ENCODE measurements at regions not wholly inside any gene's neighbourhood (a gene's known extent, or its start where the extent isn't known, plus 50 kb on each side); places are given as distances from the start of the nearest gene placed in this dataset.

DNA sequence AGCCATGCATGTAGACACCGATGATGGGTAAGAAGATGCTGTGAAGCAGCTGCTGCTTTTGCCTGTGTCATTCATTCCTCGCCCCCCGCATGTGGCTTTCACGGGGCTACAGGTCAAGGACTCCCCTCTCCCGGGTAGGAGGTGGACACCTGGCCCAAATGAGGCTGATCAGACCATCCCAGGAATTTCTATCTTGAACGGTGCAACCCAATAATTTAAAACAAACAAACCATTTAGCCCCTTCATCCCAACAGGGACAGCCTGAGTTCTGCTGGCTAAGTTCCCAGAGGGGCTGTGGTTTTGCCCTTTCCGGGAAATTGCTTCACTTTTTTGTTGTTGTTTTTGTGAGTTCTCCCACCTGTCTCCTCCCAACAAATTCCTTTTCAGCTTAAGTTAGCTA is 137.7 kb upstream of the CDH5 start:
- H2AFZ ChIP-seq (ENCODE audit: low read depth) = no peak overlapping the region
- H4K20me1 ChIP-seq (ENCODE audit: insufficient read depth) = no peaks in the 10 kb centered on the region
- H3K36me3 ChIP-seq (ENCODE audit: insufficient read depth) = no peaks in the 10 kb centered on the region
- no peak overlapping the region for H3K9ac ChIP-seq
- H3K4me3 ChIP-seq (IDR thresholded peaks at IDR 0.05; ENCODE audit: insufficient read depth, low read depth, low read length) = no peak overlapping the region
- no peak overlapping the region for H3K4me2 ChIP-seq
- H3K27ac ChIP-seq = no peak overlapping the region
- no peaks in the 10 kb centered on the region for H3K4me1 ChIP-seq (ENCODE audit: low read depth, poor library complexity, severe bottlenecking)
- no peaks in the 10 kb centered on the region for H3K79me2 ChIP-seq (ENCODE audit: insufficient read depth, low read depth)
- H3K27me3 ChIP-seq (ENCODE audit: insufficient read depth, low read depth) = no peaks in the 10 kb centered on the region
- TF ChIP-seq, protein P1, sequence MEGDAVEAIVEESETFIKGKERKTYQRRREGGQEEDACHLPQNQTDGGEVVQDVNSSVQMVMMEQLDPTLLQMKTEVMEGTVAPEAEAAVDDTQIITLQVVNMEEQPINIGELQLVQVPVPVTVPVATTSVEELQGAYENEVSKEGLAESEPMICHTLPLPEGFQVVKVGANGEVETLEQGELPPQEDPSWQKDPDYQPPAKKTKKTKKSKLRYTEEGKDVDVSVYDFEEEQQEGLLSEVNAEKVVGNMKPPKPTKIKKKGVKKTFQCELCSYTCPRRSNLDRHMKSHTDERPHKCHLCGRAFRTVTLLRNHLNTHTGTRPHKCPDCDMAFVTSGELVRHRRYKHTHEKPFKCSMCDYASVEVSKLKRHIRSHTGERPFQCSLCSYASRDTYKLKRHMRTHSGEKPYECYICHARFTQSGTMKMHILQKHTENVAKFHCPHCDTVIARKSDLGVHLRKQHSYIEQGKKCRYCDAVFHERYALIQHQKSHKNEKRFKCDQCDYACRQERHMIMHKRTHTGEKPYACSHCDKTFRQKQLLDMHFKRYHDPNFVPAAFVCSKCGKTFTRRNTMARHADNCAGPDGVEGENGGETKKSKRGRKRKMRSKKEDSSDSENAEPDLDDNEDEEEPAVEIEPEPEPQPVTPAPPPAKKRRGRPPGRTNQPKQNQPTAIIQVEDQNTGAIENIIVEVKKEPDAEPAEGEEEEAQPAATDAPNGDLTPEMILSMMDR (conservative IDR thresholded peaks at IDR 0.05; ENCODE audit: low read depth, low read length) = no peak

DNA sequence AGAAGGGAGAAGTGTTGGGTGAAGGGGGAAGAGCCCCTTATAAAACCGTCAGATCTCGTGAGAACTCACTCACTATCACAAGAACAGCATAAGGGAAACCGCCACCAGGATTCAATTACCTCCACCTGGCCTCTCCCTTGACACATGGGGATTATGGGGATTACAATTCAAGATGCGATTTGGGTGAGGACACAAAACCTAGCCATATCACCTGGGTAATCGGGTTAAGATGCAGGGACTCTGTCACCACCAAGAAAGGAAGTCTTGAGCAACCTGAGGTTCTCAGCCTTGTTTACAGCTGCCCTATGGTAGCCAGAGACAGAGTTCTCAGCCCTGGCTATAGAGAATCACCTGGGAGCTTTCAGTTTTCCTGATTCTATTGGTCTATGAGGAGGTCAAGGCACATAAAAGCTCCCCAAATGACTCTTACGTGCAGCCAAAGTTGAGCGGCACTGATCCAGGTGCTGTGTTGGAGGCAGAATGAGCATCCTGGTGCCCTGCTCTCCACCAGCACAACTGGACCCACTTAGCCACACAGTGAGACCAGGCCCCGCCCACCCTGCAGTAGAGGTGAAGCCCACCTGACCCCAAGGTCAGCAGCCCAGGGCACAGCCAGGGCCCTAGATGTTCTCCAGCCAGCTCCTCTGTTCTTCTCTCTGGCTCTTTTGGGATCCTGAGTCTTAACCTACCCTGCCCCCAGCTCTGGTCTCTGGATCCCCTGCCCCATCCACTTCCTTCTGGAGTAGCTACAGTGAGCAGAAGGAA is 138.5 kb upstream of the CDH5 start:
- Histone ChIP-seq H3K4me1 (ENCODE audit: low read depth, poor library complexity, severe bottlenecking) (no peaks in the 10 kb centered on the region), H3K79me2 (ENCODE audit: insufficient read depth, low read depth) (no peaks in the 10 kb centered on the region), H3K27ac (no peak overlapping the region), H3K27me3 (ENCODE audit: insufficient read depth, low read depth) (no peaks in the 10 kb centered on the region), H3K9ac (no peak overlapping the region), H3K36me3 (ENCODE audit: insufficient read depth) (no peaks in the 10 kb centered on the region), H4K20me1 (ENCODE audit: insufficient read depth) (no peaks in the 10 kb centered on the region), H3K4me3 (IDR thresholded peaks at IDR 0.05; ENCODE audit: insufficient read depth, low read depth, low read length) (no peak overlapping the region), H3K4me2 (no peak overlapping the region), H2AFZ (ENCODE audit: low read depth) (no peak overlapping the region)
- TF ChIP-seq, protein P1 (conservative IDR thresholded peaks at IDR 0.05; ENCODE audit: low read depth, low read length) = no peak

DNA sequence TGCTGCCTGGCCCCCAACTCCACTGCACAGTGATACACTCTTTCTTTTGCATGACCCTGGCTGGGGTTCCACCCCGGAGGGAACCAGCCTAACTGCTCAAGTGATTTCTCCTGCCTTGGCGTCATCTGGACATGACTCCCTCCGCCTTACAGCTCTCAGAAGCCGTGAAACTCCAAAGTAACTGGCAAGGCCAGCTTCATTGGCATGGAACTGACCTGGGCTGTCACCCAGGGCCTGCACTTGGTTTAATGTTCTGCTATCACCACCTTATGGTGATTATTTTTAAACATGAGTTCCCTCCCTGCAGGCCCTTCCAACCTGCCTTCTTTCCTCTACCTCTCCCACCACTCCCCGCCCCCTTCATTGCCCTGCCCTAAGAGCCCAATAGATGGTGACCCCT is 139.7 kb upstream of the CDH5 start:
- H3K4me2 ChIP-seq = no peak overlapping the region
- H3K36me3 ChIP-seq (ENCODE audit: insufficient read depth) = no peaks in the 10 kb centered on the region
- no peak overlapping the region for H3K27ac ChIP-seq
- H3K4me3 ChIP-seq (IDR thresholded peaks at IDR 0.05; ENCODE audit: insufficient read depth, low read depth, low read length) = no peak overlapping the region
- H3K27me3 ChIP-seq (ENCODE audit: insufficient read depth, low read depth) = no peaks in the 10 kb centered on the region
- no peaks in the 10 kb centered on the region for H3K4me1 ChIP-seq (ENCODE audit: low read depth, poor library complexity, severe bottlenecking)
- no peaks in the 10 kb centered on the region for H3K79me2 ChIP-seq (ENCODE audit: insufficient read depth, low read depth)
- H2AFZ ChIP-seq (ENCODE audit: low read depth) = no peak overlapping the region
- no peak overlapping the region for H3K9ac ChIP-seq
- TF ChIP-seq, protein P1 (conservative IDR thresholded peaks at IDR 0.05; ENCODE audit: low read depth, low read length) = no peak
- H4K20me1 ChIP-seq (ENCODE audit: insufficient read depth) = no peaks in the 10 kb centered on the region

DNA sequence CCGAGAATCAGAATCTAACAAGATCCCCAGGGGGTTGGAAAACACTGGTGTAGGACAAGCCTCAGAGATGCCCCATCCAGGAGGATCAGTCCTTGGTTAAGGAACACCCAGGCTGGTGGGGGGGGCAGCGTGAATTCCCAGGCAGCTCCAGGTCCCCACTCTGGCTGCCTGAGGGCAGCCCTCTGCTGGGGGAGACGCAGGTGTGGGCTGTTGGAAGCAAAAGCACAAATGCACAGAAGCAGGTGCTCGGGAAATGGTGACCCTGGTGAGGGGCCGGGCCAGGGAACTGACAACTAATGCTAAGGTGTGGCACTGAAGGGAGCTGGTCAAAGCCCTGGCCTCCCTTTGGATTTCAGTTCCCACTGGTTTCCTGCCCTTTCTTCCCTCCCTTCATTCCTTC is 140.8 kb upstream of the CDH5 start:
- Histone ChIP-seq H3K4me1 (ENCODE audit: low read depth, poor library complexity, severe bottlenecking) (no peaks in the 10 kb centered on the region), H3K4me2 (no peak overlapping the region), H3K27me3 (ENCODE audit: insufficient read depth, low read depth) (no peaks in the 10 kb centered on the region)

More for the DNA sequence above, 140.8 kb upstream of the CDH5 start:
- Histone ChIP-seq H3K4me3 (IDR thresholded peaks at IDR 0.05; ENCODE audit: insufficient read depth, low read depth, low read length) (no peak overlapping the region), H3K27ac (no peak overlapping the region), H2AFZ (ENCODE audit: low read depth) (no peak overlapping the region), H3K36me3 (ENCODE audit: insufficient read depth) (no peaks in the 10 kb centered on the region), H3K9ac (no peak overlapping the region), H3K79me2 (ENCODE audit: insufficient read depth, low read depth) (no peaks in the 10 kb centered on the region), H4K20me1 (ENCODE audit: insufficient read depth) (no peaks in the 10 kb centered on the region)
- TF ChIP-seq, protein P1 (conservative IDR thresholded peaks at IDR 0.05; ENCODE audit: low read depth, low read length) = no peak
